Aorta (tissue), 5 donors: ENCODE measurements at regions not wholly inside any gene's neighbourhood (a gene's known extent, or its start where the extent isn't known, plus 50 kb on each side); places are given as distances from the start of the nearest gene placed in this dataset.
A peak's percentile ranks its signal among the peaks of the same experiment; 100 is the strongest.

Source experiments
- ATAC-seq: fragments of 200-7000 bp; cut with Tn5 transposase; one replicate; pipeline ENCODE4 v1.9.1; 2022; ENCODE audit warnings: moderate library complexity; ENCODE audit not compliant: low FRiP score
- DNase-seq, 2 donors: peaks; one replicate each; pipeline ENCODE4 v3.0.0-alpha.2; 2020
- H3K27ac ChIP-seq, 2 donors: one replicate each; pipeline ENCODE4 v1.5.1; 2013; ENCODE audit warnings: low read length in 2 of 2, mild to moderate bottlenecking in 2 of 2, moderate library complexity in 2 of 2, control low read depth in 1 of 2, inconsistent platforms in 1 of 2, low read depth in 1 of 2
- H3K27me3 ChIP-seq, 2 donors: one replicate each; pipeline ENCODE4 v1.6.1; 2013; ENCODE audit warnings: control low read depth in 1 of 2, low read length in 1 of 2, mild to moderate bottlenecking in 1 of 2, moderate library complexity in 1 of 2; ENCODE audit not compliant: insufficient read depth in 2 of 2, control insufficient read depth in 1 of 2
- H3K36me3 ChIP-seq, 2 donors: one replicate each; pipeline ENCODE4 v1.6.1; 2013; ENCODE audit warnings: control low read depth in 1 of 2, low read length in 1 of 2, mild to moderate bottlenecking in 1 of 2; ENCODE audit not compliant: insufficient read depth in 2 of 2, control insufficient read depth in 1 of 2
- H3K4me1 ChIP-seq, 2 donors: one replicate each; pipeline ENCODE4 v1.6.1; 2013; ENCODE audit warnings: low read length in 2 of 2, control low read depth in 1 of 2, mild to moderate bottlenecking in 1 of 2, moderate library complexity in 1 of 2; ENCODE audit not compliant: insufficient read depth in 2 of 2, control insufficient read depth in 1 of 2
- H3K4me3 ChIP-seq, 2 donors: one replicate each; pipeline ENCODE4 v1.5.1; 2013; ENCODE audit warnings: low read length in 2 of 2, control low read depth in 1 of 2, mild to moderate bottlenecking in 1 of 2
- H3K9me3 ChIP-seq: one replicate; pipeline ENCODE4 v1.6.1; 2013; ENCODE audit warnings: mild to moderate bottlenecking, low read length; ENCODE audit not compliant: control insufficient read depth
- WGBS, 2 donors: extraction: QIAGEN DNeasy Blood & Tissue Kit; methylation state at CpG; one replicate each; pipeline ENCODE4 v1.1.7; 2013; 5-methylcytosine and 5-hydroxymethylcytosine counted together
- intact Hi-C, 2 donors: fragments of 100-400 bp; cut with DNase I; formaldehyde crosslinking; loops; one replicate each; pipeline versions ENCODE4 v1.14.2 to v1.15.0; 2022
- donor health status: healthy with polysubstance abuse.
- donor health status: Bipolar disorder and iron deficiency.
- donor health status: DM: no; HTN: no; CAD: no.
- donor health status: DM: no; HTN: no; CAD: no.
- donor health status: DM: yes; HTN: yes; CAD: no.

GRCh38 chr12:22781339-22781738 is 156.4 kb downstream of the ETNK1 start:
- H3K4me1 ChIP-seq: peaks cover 1 to 2% of the 10 kb centered on the region in 2 donors
- no peak overlapping the region for H3K27ac ChIP-seq
- H3K9me3 ChIP-seq: no peaks in the 10 kb centered on the region
- intact Hi-C loops: loop anchor here in 1 of 2 donors (10.0 kb wide), 1 partner anchor 57 kb away; no protein-coding TSS in a partner anchor
- DNase-seq: no peak
- WGBS, 2 donors: 92 to 93% methylated on average over 3 of the region's 3 CpGs
- no peaks in the 10 kb centered on the region for H3K27me3 ChIP-seq
- no peak for ATAC-seq
- no peaks in the 10 kb centered on the region for H3K36me3 ChIP-seq
- no peak overlapping the region for H3K4me3 ChIP-seq

DNA sequence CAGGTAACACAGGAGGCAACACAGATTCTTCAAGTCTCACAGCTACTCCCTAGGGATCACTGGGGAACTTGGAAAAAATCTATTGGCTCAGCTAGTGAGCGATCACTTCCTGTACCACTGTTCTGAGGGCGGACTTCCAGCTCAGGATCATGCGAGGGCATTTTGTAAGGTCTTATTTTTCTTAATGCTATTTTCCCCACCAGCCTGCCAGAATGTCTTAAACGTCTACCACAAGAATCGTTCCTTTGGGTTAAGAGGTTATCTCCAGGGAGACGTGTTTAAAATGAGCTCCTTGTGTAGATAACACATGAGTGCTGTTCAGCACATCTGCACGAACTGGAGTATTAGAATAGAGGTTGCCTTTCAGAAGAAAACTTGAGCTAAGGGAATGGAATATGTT is 162.6 kb downstream of the ETNK1 start:
- DNase-seq (peak in 1 of 2 donors; percentile 68), ATAC-seq (peak; percentile 75)
- Histone ChIP-seq H3K4me1 (peaks cover 0 to 6% of the 10 kb centered on the region in 2 donors), H3K4me3 (no peak overlapping the region), H3K9me3 (no peaks in the 10 kb centered on the region), H3K27me3 (no peaks in the 10 kb centered on the region), H3K36me3 (no peaks in the 10 kb centered on the region), H3K27ac (peak overlapping the region; percentile 82 to 100)
- intact Hi-C loops: loop anchor here (5.0 to 10.0 kb wide), 2 partner anchors 60 to 63 kb away; no protein-coding TSS in a partner anchor
- WGBS, 2 donors: 4% methylated on average over 7 of the region's 7 CpGs

- 97% methylated on average over 3 of the region's 3 CpGs for WGBS, 2 donors
- H3K4me1 ChIP-seq: peaks cover 0 to 6% of the 10 kb centered on the region in 2 donors
- intact Hi-C loops: loop anchor here (5.0 to 10.0 kb wide), 2 partner anchors 62 to 64 kb away; no protein-coding TSS in a partner anchor
- H3K9me3 ChIP-seq: no peaks in the 10 kb centered on the region
- no peak for DNase-seq
- no peaks in the 10 kb centered on the region for H3K36me3 ChIP-seq
- no peaks in the 10 kb centered on the region for H3K27me3 ChIP-seq
- ATAC-seq: no peak
- no peak overlapping the region for H3K4me3 ChIP-seq
- no peak overlapping the region for H3K27ac ChIP-seq
Observed at GRCh38 chr12:22788913-22789312, 163.9 kb downstream of the ETNK1 start.

DNA sequence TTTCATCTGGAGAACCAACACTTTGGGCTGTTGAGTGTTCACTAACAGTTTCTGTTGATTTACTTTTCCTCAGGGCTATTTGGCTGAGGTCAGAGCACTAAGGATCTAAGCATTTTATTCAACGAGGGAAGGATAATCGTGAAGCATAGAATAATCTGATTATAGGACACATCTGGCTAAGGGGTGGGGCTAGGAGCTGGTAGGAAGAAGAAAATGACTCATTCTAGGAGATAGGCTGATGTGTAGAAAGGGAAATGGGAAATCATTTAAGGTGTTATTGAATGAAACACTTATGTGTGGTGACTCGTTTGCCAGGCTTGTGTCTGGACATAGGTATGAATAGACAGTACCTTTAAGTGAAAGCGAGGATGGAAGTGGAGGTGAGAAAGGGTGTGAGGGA is 167.2 kb downstream of the ETNK1 start:
- Histone ChIP-seq H3K27ac (no peak overlapping the region), H3K4me1 (no peaks in the 10 kb centered on the region), H3K9me3 (no peaks in the 10 kb centered on the region), H3K36me3 (no peaks in the 10 kb centered on the region), H3K4me3 (no peak overlapping the region), H3K27me3 (no peaks in the 10 kb centered on the region)
- DNase-seq (no peak), ATAC-seq (no peak)
- 80 to 85% methylated on average over 4 of the region's 4 CpGs for WGBS, 2 donors
- intact Hi-C loops: no loop called here

GRCh38 chr12:22794017-22794416 is 169.0 kb downstream of the ETNK1 start:
- no peak for ATAC-seq
- no peak for DNase-seq
- H3K4me3 ChIP-seq: no peak overlapping the region
- no peaks in the 10 kb centered on the region for H3K36me3 ChIP-seq
- H3K9me3 ChIP-seq: no peaks in the 10 kb centered on the region
- no peaks in the 10 kb centered on the region for H3K4me1 ChIP-seq
- H3K27ac ChIP-seq: no peak overlapping the region
- no peaks in the 10 kb centered on the region for H3K27me3 ChIP-seq
- intact Hi-C loops: no loop called here
- WGBS, 2 donors: 92 to 96% methylated on average over 1 of the region's 1 CpG

GRCh38 chr12:22796941-22797630 is 172.1 kb downstream of the ETNK1 start:
- H3K4me1 ChIP-seq: no peaks in the 10 kb centered on the region
- DNase-seq (no peak), ATAC-seq (no peak)
- intact Hi-C loops: no loop called here
- H3K27ac ChIP-seq: no peak overlapping the region
- H3K4me3 ChIP-seq: no peak overlapping the region
- H3K36me3 ChIP-seq: no peaks in the 10 kb centered on the region
- no peaks in the 10 kb centered on the region for H3K27me3 ChIP-seq
- 59 to 63% methylated on average over 4 of the region's 4 CpGs for WGBS, 2 donors
- H3K9me3 ChIP-seq: no peaks in the 10 kb centered on the region

- Histone ChIP-seq H3K4me3 (no peak overlapping the region), H3K36me3 (no peaks in the 10 kb centered on the region), H3K4me1 (no peaks in the 10 kb centered on the region), H3K27ac (no peak overlapping the region), H3K9me3 (no peaks in the 10 kb centered on the region), H3K27me3 (no peaks in the 10 kb centered on the region)
- 30 to 34% methylated on average over 2 of the region's 2 CpGs for WGBS, 2 donors
- no peak for ATAC-seq
- intact Hi-C loops: no loop called here
- DNase-seq: no peak
Observed at GRCh38 chr12:22797701-22798100, 172.7 kb downstream of the ETNK1 start.

GRCh38 chr12:22798116-22798515 is 173.1 kb downstream of the ETNK1 start:
- Histone ChIP-seq H3K9me3 (no peaks in the 10 kb centered on the region), H3K4me3 (no peak overlapping the region), H3K27me3 (no peaks in the 10 kb centered on the region), H3K36me3 (no peaks in the 10 kb centered on the region), H3K4me1 (no peaks in the 10 kb centered on the region), H3K27ac (no peak overlapping the region)
- 75 to 77% methylated on average over 3 of the region's 3 CpGs for WGBS, 2 donors
- no peak for DNase-seq
- intact Hi-C loops: no loop called here
- ATAC-seq: no peak

DNA sequence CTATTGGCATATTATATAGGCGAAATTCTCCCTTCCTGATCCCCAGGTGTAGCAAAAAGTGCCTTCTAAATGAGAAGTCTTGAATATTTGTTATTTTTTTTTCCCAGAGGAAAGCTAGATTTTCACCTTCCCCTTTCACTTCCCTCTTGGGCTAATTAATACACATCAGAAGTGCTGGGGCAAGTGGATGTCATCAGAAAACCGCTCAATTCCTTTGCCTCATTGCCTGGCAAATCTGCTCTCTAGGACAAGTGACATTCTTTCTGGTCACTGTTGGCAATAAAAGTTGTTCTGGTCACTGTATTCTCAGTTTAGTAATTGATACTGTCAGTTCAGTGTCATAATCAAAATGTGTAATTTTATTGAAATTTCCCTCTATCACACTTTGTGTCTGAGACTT is 174.5 kb downstream of the ETNK1 start:
- WGBS, 2 donors: 94 to 95% methylated on average over 2 of the region's 2 CpGs
- no peak for ATAC-seq
- intact Hi-C loops: no loop called here

More for the DNA sequence above, 174.5 kb downstream of the ETNK1 start:
- Histone ChIP-seq H3K27ac (no peak overlapping the region), H3K36me3 (no peaks in the 10 kb centered on the region), H3K27me3 (no peaks in the 10 kb centered on the region), H3K4me3 (no peak overlapping the region), H3K9me3 (no peaks in the 10 kb centered on the region), H3K4me1 (no peaks in the 10 kb centered on the region)
- DNase-seq: no peak
